ENCODE measurements at regions not wholly inside any gene's neighbourhood (a gene's known extent, or its start where the extent isn't known, plus 50 kb on each side); places are given as distances from the start of the nearest gene placed in this dataset.
"Not testable (repeated sequence)": the region's sequence is repeated elsewhere in the genome, so short reads cannot be mapped to it uniquely, and the experiment has no call there.

GRCh38 chr16:62391940-62392339 is 355.7 kb upstream of the CDH8 start:
- no peak for DNase-seq (ENCODE audit: low spot score)

DNA sequence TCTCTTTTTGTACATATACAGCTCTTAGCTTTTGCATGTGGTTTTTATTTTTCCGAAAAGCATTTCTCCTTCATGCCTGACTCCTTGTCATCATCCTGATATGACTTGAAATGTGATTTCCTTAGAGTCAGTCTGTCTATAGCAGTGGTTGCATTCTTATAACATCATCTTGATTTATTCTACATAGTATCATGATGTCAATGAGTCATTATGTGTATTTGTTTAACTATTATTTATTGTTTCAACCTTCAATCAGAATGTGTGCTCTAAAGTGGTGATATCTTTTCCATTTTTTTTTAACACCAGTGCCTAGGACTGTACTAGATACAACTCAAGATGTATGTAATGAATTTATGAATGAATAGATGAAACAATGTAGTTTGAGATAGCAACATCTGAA is 354.9 kb upstream of the CDH8 start:
- DNase-seq (ENCODE audit: low spot score), result no peak

GRCh38 chr16:62390214-62390613 is 354.0 kb upstream of the CDH8 start:
- no peak for DNase-seq (ENCODE audit: low spot score)

DNA sequence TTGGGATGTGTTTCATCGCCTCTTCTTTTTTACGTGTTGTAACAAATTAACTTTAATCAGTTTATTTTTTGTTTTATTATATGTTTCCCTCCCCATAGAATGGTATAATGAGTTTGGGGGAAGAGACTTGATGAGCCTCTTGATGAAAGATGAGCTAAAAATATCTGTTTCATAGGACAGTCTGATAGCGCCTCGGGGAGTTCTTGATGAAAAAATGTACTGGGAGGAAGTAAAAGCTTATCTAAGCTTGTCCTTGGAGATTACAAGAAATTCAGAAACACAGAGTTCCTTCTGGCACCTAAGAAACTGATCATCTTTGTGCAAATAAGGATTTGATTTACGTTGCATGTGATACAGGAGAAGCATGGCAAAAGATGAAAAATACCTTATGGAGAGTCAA is 350.2 kb upstream of the CDH8 start:
- no peak for DNase-seq (ENCODE audit: low spot score)

- no peak for DNase-seq (ENCODE audit: low spot score)
Observed at GRCh38 chr16:62383941-62384340, 347.7 kb upstream of the CDH8 start.

DNA sequence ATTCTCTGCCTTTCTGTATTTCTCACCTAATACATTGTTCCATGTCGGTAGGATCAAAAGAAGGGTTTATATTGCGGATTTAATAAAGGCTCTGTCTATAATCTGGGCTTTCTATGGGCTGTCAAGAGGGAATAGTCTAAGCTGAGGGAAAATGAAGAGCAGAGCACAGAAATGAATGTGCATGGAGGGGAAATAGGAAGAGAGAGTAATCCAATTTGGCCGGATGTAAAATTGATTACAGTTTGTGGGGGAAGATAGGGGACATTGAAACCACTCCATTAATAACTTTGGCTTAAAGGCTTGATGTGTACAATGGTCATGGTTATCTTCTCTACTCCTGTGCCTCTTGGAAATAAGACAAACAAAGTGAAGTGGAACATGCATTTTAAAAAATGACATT is 334.2 kb upstream of the CDH8 start:
- no peak for DNase-seq (ENCODE audit: low spot score)

- DNase-seq (ENCODE audit: low spot score), result no peak
Observed at GRCh38 chr16:62363501-62363900, 327.3 kb upstream of the CDH8 start.

DNA sequence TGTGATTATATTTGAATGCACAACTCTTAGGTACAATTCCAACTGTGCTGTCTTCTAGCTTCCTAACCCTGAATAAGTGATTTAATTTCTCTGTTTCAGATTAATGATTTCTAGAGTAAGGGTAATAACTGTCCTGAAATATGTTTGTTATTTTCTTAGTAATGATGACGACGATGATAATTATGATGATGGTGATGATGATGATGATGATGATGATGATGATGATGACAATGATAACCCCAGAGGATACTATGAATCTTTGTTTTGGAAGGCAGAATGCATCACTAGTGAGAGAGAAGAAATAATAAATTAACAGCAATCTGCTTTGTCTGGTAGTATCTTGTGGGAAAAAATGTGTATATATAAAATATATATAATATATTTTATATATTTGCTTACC is 317.1 kb upstream of the CDH8 start:
- no peak for DNase-seq (ENCODE audit: low spot score)

DNA sequence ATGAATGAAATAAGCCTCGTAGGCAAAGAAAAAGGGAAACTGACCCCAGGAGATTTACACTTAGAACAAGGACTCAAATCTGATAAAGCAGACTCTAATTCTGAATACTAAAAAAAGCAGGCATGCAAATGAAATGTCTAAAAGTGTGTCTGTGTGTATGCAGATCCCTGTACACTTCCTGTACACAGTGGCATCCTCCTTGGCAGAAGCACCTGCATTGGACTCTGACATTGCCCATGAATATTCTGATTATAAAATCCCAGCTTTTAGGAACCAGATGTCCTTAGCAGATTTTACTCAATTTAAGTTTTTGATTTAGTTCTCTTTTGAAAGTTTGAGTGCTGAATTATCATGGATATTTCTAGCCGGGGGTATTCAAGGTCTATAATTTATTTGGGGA is 306.0 kb upstream of the CDH8 start:
- no peak for DNase-seq (ENCODE audit: low spot score)

DNA sequence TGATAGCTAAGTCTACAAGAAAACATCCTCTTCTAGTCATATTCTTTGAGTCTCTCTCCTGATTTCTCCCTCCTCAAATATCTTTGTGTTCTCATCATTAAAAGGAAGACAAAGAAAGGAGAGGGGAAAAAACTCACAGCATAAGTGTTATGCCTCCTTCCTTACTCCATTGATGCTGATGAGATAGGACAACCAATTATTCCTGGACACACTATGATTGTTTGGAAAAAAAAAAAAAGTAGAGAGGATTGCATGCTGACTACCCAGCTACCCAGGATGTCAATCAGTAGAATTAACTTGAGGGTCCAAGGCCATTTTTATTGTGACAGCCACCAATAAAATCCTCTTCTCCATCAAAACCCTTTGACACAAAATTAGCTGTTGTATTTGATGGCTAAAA is 299.1 kb upstream of the CDH8 start:
- no peak for DNase-seq (ENCODE audit: low spot score)

DNA sequence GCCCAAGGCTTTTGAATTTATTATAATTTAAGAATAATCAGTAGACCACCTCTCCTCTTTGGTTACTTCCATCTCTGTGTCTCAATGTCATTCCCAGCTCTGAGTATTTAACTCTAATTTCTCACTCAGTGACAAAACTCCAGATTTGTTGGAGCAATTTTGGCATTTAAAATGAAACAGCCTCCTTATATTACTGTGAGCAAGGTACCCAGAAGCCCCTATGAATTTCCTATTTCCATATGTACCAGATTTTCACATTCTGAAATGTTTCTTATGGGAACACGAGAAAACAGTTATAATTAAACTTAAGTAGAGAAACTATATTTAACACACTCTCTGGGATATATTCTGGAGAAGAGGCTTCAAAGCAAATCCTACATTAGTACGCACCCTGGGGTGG is 285.4 kb upstream of the CDH8 start:
- DNase-seq (ENCODE audit: low spot score), result no peak

- DNase-seq (ENCODE audit: low spot score), result no peak
Observed at GRCh38 chr16:62298600-62298999, 262.4 kb upstream of the CDH8 start.

DNA sequence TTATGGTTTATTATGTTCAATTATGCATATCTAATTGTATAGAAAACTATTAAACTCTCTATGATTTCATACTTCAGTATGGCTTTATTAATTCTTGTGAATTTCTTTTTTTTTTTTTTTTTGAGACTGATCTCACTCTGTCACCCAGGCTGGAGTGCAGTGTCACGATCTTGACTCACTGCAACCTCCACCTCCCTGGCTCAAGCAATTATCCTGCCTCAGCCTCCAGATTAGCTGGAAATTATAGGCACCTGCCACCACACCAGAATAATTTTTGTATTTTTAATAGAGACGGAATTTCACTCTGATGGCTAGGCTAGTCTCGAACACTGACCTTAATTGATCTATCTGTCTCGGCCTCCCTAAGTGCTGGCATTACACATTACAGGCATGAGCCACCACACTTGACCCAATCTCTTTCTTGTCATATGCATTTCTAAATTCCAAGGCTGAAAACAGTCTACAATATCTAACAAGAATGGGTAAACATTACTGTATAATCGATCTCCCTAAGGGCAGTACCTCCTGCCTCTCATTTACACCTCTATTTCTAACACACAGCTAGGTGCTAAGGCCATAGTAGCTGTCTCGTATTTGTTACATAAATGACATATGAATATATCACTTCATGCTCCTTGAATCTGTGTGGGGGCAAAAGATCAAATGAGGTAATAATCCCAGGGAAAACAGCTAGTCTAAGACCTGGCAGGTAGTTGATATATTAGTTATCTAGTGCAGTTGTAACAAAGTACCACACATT is 258.2 kb upstream of the CDH8 start:
- DNase-seq (ENCODE audit: low spot score), result no peak

- no peak for DNase-seq (ENCODE audit: low spot score)
Observed at GRCh38 chr16:62288990-62289629, 252.9 kb upstream of the CDH8 start.

- no peak for DNase-seq (ENCODE audit: low spot score)
Observed at GRCh38 chr16:62280506-62280905, 244.3 kb upstream of the CDH8 start.

- DNase-seq (ENCODE audit: low spot score), result no peak
Observed at GRCh38 chr16:62277942-62278341, 241.7 kb upstream of the CDH8 start.

DNA sequence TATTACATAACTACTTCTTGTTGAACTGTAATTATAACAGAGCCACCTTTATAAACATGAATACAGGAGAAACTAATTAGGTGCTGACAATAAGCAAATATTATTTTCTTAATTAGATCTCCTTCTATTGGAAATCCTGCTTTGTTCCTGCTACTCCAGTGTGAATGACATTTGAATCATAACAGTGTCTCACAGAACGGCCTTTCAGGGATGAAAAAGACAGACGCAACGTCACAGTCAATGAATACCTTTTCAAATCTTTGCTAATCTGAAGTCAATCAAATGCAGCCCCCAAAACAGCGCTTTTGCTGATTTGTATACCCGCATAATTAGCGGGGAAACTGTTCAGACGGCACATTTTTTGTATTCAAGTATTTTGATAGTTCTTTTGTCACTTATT is 240.4 kb upstream of the CDH8 start:
- no peak for DNase-seq (ENCODE audit: low spot score)

DNA sequence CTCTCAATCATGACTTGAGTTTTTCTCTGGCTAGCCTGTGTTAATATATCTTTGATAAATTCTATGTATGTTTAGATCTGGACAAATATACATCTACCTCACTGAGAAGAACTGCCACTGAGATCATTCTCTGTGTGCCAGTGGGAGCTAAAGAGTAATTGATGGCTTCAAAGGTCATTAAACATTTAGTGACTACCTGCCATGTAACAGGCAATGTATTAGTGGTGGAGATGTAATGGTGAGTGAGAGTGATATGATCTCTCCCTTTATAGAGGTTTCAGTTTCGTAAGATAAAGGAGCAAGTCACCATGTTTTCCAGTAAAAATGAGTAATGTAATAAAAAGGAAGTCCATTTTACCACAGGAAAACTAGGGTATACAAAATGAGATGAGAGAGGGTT is 235.8 kb upstream of the CDH8 start:
- DNase-seq (ENCODE audit: low spot score), result no peak

- no peak for DNase-seq (ENCODE audit: low spot score)
Observed at GRCh38 chr16:62261760-62262159, 225.5 kb upstream of the CDH8 start.

- DNase-seq (ENCODE audit: low spot score), result not testable (repeated sequence)
Observed at GRCh38 chr16:62258931-62259435, 222.7 kb upstream of the CDH8 start.

DNA sequence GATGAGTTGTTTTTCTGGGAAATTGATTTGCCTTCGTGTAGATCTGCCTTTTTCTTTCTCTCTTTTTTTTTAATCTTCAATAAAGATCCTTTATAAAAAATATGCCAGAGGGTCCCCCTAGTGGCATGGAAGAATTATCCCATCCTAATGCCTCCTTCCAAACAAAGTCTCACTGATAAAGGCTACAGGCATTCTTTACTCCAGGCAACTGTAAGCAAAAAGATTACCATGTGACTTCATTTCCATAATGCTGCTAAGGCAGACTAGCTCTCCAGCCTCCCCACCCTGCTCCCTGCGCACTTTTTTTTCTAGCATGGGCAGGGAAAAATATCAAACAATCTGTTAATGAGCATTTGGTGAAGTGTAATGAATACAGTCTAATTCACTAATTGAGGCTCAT is 220.2 kb upstream of the CDH8 start:
- no peak for DNase-seq (ENCODE audit: low spot score)

DNA sequence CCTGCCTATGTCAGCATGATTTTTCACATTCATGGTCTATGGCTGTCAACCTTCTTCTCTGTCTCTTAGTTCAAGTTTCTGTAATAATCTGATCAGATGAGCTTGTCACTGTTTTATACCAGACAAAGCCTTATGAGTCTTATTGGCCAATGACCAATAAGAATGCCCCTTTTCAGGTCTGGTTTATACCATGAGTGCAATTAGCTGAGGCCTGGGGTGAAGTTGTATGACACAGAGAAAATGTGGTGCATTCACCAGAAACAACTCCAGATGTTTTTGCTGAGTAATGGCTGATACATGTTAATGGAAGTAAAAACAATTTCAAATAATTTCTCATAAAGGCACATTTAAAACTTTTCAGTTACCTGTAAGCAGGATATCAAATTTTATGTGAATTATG is 218.6 kb upstream of the CDH8 start:
- DNase-seq (ENCODE audit: low spot score), result no peak

DNA sequence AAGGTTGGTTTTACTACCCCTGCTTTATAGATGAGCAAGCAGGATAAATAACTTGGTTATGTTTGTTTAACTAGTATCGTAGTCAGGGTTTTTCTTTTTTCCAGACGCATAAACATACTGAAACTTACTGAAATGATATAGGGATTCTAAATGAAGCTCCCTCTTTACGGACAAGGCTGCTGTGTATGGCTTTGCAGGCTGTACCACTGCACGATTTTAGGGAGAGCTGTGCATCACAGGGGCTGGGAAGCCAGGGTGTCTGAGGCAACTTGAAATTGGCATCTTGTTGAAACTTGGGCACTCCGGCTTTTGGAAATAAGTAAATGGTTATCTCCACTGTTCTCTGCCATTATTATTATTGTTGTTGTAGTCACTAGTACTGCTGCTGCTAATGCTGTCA is 218.1 kb upstream of the CDH8 start:
- DNase-seq (ENCODE audit: low spot score), result no peak

DNA sequence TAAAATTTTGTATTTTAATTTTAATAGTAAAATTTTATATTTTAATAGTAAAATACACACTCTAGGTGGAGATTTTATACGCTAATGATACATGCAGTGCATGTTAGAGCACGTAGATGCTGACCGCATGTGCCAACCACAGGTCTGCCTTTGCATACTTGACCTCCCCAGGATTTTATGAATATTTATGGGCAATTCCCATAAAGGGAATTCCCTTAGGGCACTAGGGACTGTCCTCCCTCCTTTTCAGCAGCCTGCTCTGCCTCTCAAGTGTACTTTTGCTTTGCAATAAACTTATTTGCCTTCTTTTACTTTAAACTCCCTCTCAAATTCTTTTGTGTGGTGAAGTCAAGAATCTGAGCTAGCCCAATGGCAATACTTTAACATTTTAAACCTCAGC is 217.7 kb upstream of the CDH8 start:
- no peak for DNase-seq (ENCODE audit: low spot score)

Measured in mucosa of gallbladder (tissue), 1 donor.